ENCODE measurements at regions not wholly inside any gene's neighbourhood (a gene's known extent, or its start where the extent isn't known, plus 50 kb on each side); places are given as distances from the start of the nearest gene placed in this dataset.
A peak's percentile ranks its signal among the peaks of the same experiment; 100 is the strongest.

DNA sequence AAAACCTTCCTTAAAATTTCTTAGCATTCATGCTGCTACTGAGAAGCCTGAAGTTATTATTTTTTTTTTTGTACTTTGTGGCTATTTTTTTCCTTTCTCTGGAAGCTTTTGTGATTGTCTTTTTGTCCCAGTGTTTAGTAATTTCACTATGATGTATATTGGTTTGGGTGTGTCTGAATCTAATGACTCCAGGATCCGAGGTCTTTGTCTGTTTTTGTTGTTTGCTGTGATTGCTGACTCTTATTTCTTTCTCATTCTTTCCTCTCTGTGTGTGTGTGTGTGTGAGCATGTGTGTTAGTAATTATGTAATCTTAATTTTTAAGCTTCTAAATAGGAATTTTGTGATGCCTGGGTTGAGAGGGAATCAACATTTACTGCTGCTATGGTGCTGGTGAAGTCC, 152.0 kb downstream of the RAP2B start:
- DNase-seq (ENCODE audit: extremely low spot score), result no peak
- H3K27me3 ChIP-seq, result no peaks in the 10 kb centered on the region
- intact Hi-C loops (cut with DNase I), result no loop called here
- H3K27ac ChIP-seq (replicated peaks in 1 of 4), result no peak overlapping the region
- no peak for TF ChIP-seq EP300 (IDR thresholded peaks at IDR 0.05)
- TF ChIP-seq POLR2A (IDR thresholded peaks at IDR 0.05; ENCODE audit: low read depth), result no peak
- TF ChIP-seq, protein P1, sequence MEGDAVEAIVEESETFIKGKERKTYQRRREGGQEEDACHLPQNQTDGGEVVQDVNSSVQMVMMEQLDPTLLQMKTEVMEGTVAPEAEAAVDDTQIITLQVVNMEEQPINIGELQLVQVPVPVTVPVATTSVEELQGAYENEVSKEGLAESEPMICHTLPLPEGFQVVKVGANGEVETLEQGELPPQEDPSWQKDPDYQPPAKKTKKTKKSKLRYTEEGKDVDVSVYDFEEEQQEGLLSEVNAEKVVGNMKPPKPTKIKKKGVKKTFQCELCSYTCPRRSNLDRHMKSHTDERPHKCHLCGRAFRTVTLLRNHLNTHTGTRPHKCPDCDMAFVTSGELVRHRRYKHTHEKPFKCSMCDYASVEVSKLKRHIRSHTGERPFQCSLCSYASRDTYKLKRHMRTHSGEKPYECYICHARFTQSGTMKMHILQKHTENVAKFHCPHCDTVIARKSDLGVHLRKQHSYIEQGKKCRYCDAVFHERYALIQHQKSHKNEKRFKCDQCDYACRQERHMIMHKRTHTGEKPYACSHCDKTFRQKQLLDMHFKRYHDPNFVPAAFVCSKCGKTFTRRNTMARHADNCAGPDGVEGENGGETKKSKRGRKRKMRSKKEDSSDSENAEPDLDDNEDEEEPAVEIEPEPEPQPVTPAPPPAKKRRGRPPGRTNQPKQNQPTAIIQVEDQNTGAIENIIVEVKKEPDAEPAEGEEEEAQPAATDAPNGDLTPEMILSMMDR (IDR thresholded peaks at IDR 0.05), result no peak
- no peak for TF ChIP-seq POLR2AphosphoS5 (IDR thresholded peaks at IDR 0.05)
- no peaks in the 10 kb centered on the region for H3K4me1 ChIP-seq
- no peak overlapping the region for H3K4me3 ChIP-seq
- H3K9me3 ChIP-seq, result no peaks in the 10 kb centered on the region
- no peaks in the 10 kb centered on the region for H3K36me3 ChIP-seq
- WGBS, result 63% methylated on average over 1 of the region's 1 CpG

DNA sequence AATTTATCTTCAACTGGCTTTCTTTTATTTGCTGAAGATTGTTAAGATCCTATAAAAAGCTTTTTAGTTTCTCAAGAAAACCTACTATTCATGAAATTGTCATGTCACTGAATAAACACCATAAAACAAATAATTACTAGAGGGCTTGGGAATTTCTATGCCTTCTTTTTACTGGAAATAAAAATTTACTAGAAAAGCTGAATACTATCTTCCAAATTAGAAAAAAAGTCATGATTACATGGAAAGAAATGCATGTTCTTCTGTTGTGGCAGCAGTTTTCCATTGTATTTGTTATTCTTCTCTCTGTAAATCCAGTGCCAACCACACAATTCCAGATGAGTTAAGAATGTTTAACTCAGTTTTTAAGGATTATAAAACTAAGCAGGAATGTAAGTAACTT, 153.8 kb downstream of the RAP2B start:
- Histone ChIP-seq H3K4me1 (peaks cover 0 to 12% (median 11%) of the 10 kb centered on the region in 4 donors), H3K27me3 (no peaks in the 10 kb centered on the region), H3K36me3 (no peaks in the 10 kb centered on the region), H3K4me3 (no peak overlapping the region), H3K27ac (replicated peaks in 1 of 4) (no peak overlapping the region), H3K9me3 (no peaks in the 10 kb centered on the region)
- no peak for DNase-seq (ENCODE audit: extremely low spot score)
- TF ChIP-seq EP300 (IDR thresholded peaks at IDR 0.05) (no peak), POLR2A (IDR thresholded peaks at IDR 0.05; ENCODE audit: low read depth) (no peak), POLR2AphosphoS5 (IDR thresholded peaks at IDR 0.05) (no peak)
- TF ChIP-seq, protein P1 (IDR thresholded peaks at IDR 0.05), result no peak
- intact Hi-C loops (cut with DNase I), result no loop called here

DNA sequence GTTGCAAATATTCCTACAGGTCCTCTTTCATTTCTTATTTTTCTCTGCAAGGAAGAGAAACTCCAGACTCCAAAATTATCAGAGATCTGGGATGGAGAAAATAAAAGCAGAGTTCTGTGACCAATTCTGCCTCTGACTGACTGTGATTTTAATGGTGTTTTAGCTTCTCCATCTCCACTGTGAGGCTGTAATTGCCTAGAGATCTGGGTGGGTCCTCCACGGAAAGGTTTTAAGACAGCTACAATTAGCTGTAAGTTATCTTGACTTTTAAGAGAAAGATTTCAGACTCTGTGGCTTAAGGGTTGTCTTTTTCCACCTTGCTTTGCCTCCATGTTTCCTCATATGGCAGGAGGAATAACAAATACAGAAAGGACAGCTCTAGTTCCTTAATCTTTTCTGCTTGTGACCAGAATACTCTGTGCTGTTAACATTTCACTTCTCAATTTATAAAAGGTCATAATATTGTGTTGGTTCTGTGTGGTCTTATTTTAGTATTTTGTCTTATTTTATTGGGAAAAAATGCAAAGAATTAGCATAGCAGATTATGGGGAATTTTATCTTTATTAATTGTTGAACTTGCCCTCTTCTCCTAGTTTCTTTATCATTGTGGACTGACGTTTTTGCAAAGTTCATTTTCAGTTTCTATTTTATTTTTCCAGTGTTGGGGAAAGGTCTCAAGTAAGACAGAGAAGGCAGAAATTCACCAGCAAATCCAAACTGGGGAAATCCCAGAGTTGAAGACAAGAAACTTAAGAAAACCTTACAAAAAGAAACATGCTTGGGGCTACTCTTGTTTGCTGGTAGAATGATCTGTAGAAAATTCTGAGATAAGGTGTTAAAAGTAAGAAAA, 157.9 kb downstream of the RAP2B start:
- intact Hi-C loops (cut with DNase I), result no loop called here
- H3K27ac ChIP-seq (replicated peaks in 1 of 4), result no peak overlapping the region
- H3K9me3 ChIP-seq, result no peaks in the 10 kb centered on the region
- DNase-seq (ENCODE audit: extremely low spot score), result no peak
- WGBS, result 40% methylated on average over 2 of the region's 2 CpGs
- H3K27me3 ChIP-seq, result no peaks in the 10 kb centered on the region
- H3K4me1 ChIP-seq, result peaks cover 0 to 14% (median 12%) of the 10 kb centered on the region in 4 donors
- H3K4me3 ChIP-seq, result peak overlapping the region in 1 of 4 donors; percentile 2
- H3K36me3 ChIP-seq, result no peaks in the 10 kb centered on the region
- TF ChIP-seq EP300 (IDR thresholded peaks at IDR 0.05) (no peak), POLR2AphosphoS5 (IDR thresholded peaks at IDR 0.05) (no peak), POLR2A (IDR thresholded peaks at IDR 0.05; ENCODE audit: low read depth) (no peak)
- TF ChIP-seq, protein P1 (IDR thresholded peaks at IDR 0.05), result no peak

DNA sequence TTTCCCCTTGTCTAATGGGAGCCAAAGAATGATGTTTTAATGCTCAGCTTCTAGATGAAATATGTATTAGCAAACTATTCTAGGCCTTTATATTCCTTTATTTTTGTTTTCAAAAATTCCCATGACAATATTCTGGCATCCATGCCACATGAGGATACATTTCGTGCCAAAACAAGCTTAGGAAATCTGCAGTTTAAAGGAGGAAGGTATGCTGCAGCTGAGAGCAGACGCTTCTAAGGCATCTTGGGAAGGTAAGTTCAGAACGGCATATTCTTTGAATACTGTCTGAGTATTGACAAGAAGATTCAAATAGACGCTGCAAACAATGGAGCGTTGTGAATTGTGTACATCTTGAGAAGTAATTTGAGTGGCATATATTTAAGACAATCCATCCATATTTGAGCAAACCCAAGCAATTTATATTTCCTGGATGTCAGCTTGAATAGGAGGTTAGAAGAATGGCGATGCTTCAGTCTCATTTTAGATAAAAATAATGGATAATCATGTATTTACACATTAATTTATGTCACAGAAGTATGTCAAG, 158.6 kb downstream of the RAP2B start:
- TF ChIP-seq, protein P1 (IDR thresholded peaks at IDR 0.05), result no peak
- TF ChIP-seq EP300 (IDR thresholded peaks at IDR 0.05) (no peak), POLR2A (IDR thresholded peaks at IDR 0.05; ENCODE audit: low read depth) (no peak), POLR2AphosphoS5 (IDR thresholded peaks at IDR 0.05) (no peak)
- Histone ChIP-seq H3K27ac (replicated peaks in 1 of 4) (no peak overlapping the region), H3K4me1 (peaks cover 0 to 14% (median 12%) of the 10 kb centered on the region in 4 donors), H3K36me3 (no peaks in the 10 kb centered on the region), H3K9me3 (no peaks in the 10 kb centered on the region), H3K4me3 (no peak overlapping the region), H3K27me3 (no peaks in the 10 kb centered on the region)
- WGBS, result 58% methylated on average over 6 of the region's 6 CpGs
- intact Hi-C loops (cut with DNase I), result no loop called here
- DNase-seq (ENCODE audit: extremely low spot score), result no peak

All from esophagus muscularis mucosa (tissue), 4 donors.